ENCODE measurements at regions not wholly inside any gene's neighbourhood (a gene's known extent, or its start where the extent isn't known, plus 50 kb on each side); places are given as distances from the start of the nearest gene placed in this dataset.

- Histone ChIP-seq H3K27me3 (ENCODE audit: control insufficient read depth in 1 of 2, insufficient read depth in 2 of 2, low read length in 2 of 2) (no peaks in the 10 kb centered on the region), H3K4me1 (ENCODE audit: insufficient read depth, low read length) (no peaks in the 10 kb centered on the region), H3K4me3 (ENCODE audit: low read depth in 1 of 2, low read length in 2 of 2) (no peak overlapping the region), H3K27ac (ENCODE audit: low read depth, low read length) (no peak overlapping the region), H3K9ac (ENCODE audit: low read length) (no peak overlapping the region), H3K36me3 (ENCODE audit: insufficient read depth, low read length) (no peaks in the 10 kb centered on the region), H3K9me3 (ENCODE audit: low read length) (no peaks in the 10 kb centered on the region)
These were observed 1381.4 kb upstream of the IGFBP7 start for GRCh38 chr4:58491620-58492019.

GRCh38 chr4:58477950-58478349 is 1367.8 kb upstream of the IGFBP7 start:
- Histone ChIP-seq H3K9ac (ENCODE audit: low read length) (no peak overlapping the region), H3K4me3 (ENCODE audit: low read depth in 1 of 2, low read length in 2 of 2) (no peak overlapping the region), H3K9me3 (ENCODE audit: low read length) (no peaks in the 10 kb centered on the region), H3K36me3 (ENCODE audit: insufficient read depth, low read length) (no peaks in the 10 kb centered on the region), H3K27me3 (ENCODE audit: control insufficient read depth in 1 of 2, insufficient read depth in 2 of 2, low read length in 2 of 2) (no peaks in the 10 kb centered on the region), H3K4me1 (ENCODE audit: insufficient read depth, low read length) (no peaks in the 10 kb centered on the region), H3K27ac (ENCODE audit: low read depth, low read length) (no peak overlapping the region)

- H3K27me3 ChIP-seq (ENCODE audit: control insufficient read depth in 1 of 2, insufficient read depth in 2 of 2, low read length in 2 of 2): no peaks in the 10 kb centered on the region
- H3K9ac ChIP-seq (ENCODE audit: low read length): no peak overlapping the region
- no peaks in the 10 kb centered on the region for H3K36me3 ChIP-seq (ENCODE audit: insufficient read depth, low read length)
- no peak overlapping the region for H3K4me3 ChIP-seq (ENCODE audit: low read depth in 1 of 2, low read length in 2 of 2)
- no peak overlapping the region for H3K27ac ChIP-seq (ENCODE audit: low read depth, low read length)
- H3K4me1 ChIP-seq (ENCODE audit: insufficient read depth, low read length): no peaks in the 10 kb centered on the region
- no peaks in the 10 kb centered on the region for H3K9me3 ChIP-seq (ENCODE audit: low read length)
These were observed 1367.3 kb upstream of the IGFBP7 start for GRCh38 chr4:58477513-58477912.

GRCh38 chr4:58475097-58475496 is 1364.9 kb upstream of the IGFBP7 start:
- H3K27me3 ChIP-seq (ENCODE audit: control insufficient read depth in 1 of 2, insufficient read depth in 2 of 2, low read length in 2 of 2): no peaks in the 10 kb centered on the region
- H3K9me3 ChIP-seq (ENCODE audit: low read length): no peaks in the 10 kb centered on the region
- H3K4me1 ChIP-seq (ENCODE audit: insufficient read depth, low read length): no peaks in the 10 kb centered on the region
- H3K27ac ChIP-seq (ENCODE audit: low read depth, low read length): no peak overlapping the region
- H3K36me3 ChIP-seq (ENCODE audit: insufficient read depth, low read length): no peaks in the 10 kb centered on the region
- H3K4me3 ChIP-seq (ENCODE audit: low read depth in 1 of 2, low read length in 2 of 2): no peak overlapping the region
- H3K9ac ChIP-seq (ENCODE audit: low read length): no peak overlapping the region

- no peaks in the 10 kb centered on the region for H3K9me3 ChIP-seq (ENCODE audit: low read length)
- no peak overlapping the region for H3K27ac ChIP-seq (ENCODE audit: low read depth, low read length)
- H3K4me1 ChIP-seq (ENCODE audit: insufficient read depth, low read length): no peaks in the 10 kb centered on the region
- H3K9ac ChIP-seq (ENCODE audit: low read length): no peak overlapping the region
- H3K27me3 ChIP-seq (ENCODE audit: control insufficient read depth in 1 of 2, insufficient read depth in 2 of 2, low read length in 2 of 2): no peaks in the 10 kb centered on the region
- H3K4me3 ChIP-seq (ENCODE audit: low read depth in 1 of 2, low read length in 2 of 2): no peak overlapping the region
- H3K36me3 ChIP-seq (ENCODE audit: insufficient read depth, low read length): no peaks in the 10 kb centered on the region
These were observed 1354.8 kb upstream of the IGFBP7 start for GRCh38 chr4:58465031-58465430.

- no peaks in the 10 kb centered on the region for H3K36me3 ChIP-seq (ENCODE audit: insufficient read depth, low read length)
- no peak overlapping the region for H3K4me3 ChIP-seq (ENCODE audit: low read depth in 1 of 2, low read length in 2 of 2)
- H3K9me3 ChIP-seq (ENCODE audit: low read length): no peaks in the 10 kb centered on the region
- no peak overlapping the region for H3K9ac ChIP-seq (ENCODE audit: low read length)
- no peaks in the 10 kb centered on the region for H3K27me3 ChIP-seq (ENCODE audit: control insufficient read depth in 1 of 2, insufficient read depth in 2 of 2, low read length in 2 of 2)
- H3K4me1 ChIP-seq (ENCODE audit: insufficient read depth, low read length): no peaks in the 10 kb centered on the region
- no peak overlapping the region for H3K27ac ChIP-seq (ENCODE audit: low read depth, low read length)
These were observed 1346.7 kb upstream of the IGFBP7 start for GRCh38 chr4:58456727-58457384.

- Histone ChIP-seq H3K4me1 (ENCODE audit: insufficient read depth, low read length) (no peaks in the 10 kb centered on the region), H3K9me3 (ENCODE audit: low read length) (no peaks in the 10 kb centered on the region), H3K36me3 (ENCODE audit: insufficient read depth, low read length) (no peaks in the 10 kb centered on the region), H3K27me3 (ENCODE audit: control insufficient read depth in 1 of 2, insufficient read depth in 2 of 2, low read length in 2 of 2) (no peaks in the 10 kb centered on the region), H3K9ac (ENCODE audit: low read length) (no peak overlapping the region), H3K27ac (ENCODE audit: low read depth, low read length) (no peak overlapping the region), H3K4me3 (ENCODE audit: low read depth in 1 of 2, low read length in 2 of 2) (no peak overlapping the region)
These were observed 1343.8 kb upstream of the IGFBP7 start for GRCh38 chr4:58453956-58454355.

- no peaks in the 10 kb centered on the region for H3K4me1 ChIP-seq (ENCODE audit: insufficient read depth, low read length)
- no peak overlapping the region for H3K4me3 ChIP-seq (ENCODE audit: low read depth in 1 of 2, low read length in 2 of 2)
- no peak overlapping the region for H3K27ac ChIP-seq (ENCODE audit: low read depth, low read length)
- no peaks in the 10 kb centered on the region for H3K27me3 ChIP-seq (ENCODE audit: control insufficient read depth in 1 of 2, insufficient read depth in 2 of 2, low read length in 2 of 2)
- no peaks in the 10 kb centered on the region for H3K9me3 ChIP-seq (ENCODE audit: low read length)
- no peak overlapping the region for H3K9ac ChIP-seq (ENCODE audit: low read length)
- H3K36me3 ChIP-seq (ENCODE audit: insufficient read depth, low read length): no peaks in the 10 kb centered on the region
These were observed 1341.5 kb upstream of the IGFBP7 start for GRCh38 chr4:58451707-58452106.

GRCh38 chr4:58435871-58436270 is 1325.7 kb upstream of the IGFBP7 start:
- H3K9ac ChIP-seq (ENCODE audit: low read length): no peak overlapping the region
- no peaks in the 10 kb centered on the region for H3K27me3 ChIP-seq (ENCODE audit: control insufficient read depth in 1 of 2, insufficient read depth in 2 of 2, low read length in 2 of 2)
- no peaks in the 10 kb centered on the region for H3K4me1 ChIP-seq (ENCODE audit: insufficient read depth, low read length)
- no peak overlapping the region for H3K27ac ChIP-seq (ENCODE audit: low read depth, low read length)
- H3K9me3 ChIP-seq (ENCODE audit: low read length): no peaks in the 10 kb centered on the region
- no peaks in the 10 kb centered on the region for H3K36me3 ChIP-seq (ENCODE audit: insufficient read depth, low read length)
- H3K4me3 ChIP-seq (ENCODE audit: low read depth in 1 of 2, low read length in 2 of 2): no peak overlapping the region

- Histone ChIP-seq H3K27ac (ENCODE audit: low read depth, low read length) (no peak overlapping the region), H3K4me3 (ENCODE audit: low read depth in 1 of 2, low read length in 2 of 2) (no peak overlapping the region), H3K4me1 (ENCODE audit: insufficient read depth, low read length) (no peaks in the 10 kb centered on the region), H3K27me3 (ENCODE audit: control insufficient read depth in 1 of 2, insufficient read depth in 2 of 2, low read length in 2 of 2) (no peaks in the 10 kb centered on the region), H3K9me3 (ENCODE audit: low read length) (no peaks in the 10 kb centered on the region), H3K9ac (ENCODE audit: low read length) (no peak overlapping the region), H3K36me3 (ENCODE audit: insufficient read depth, low read length) (no peaks in the 10 kb centered on the region)
These were observed 1303.7 kb upstream of the IGFBP7 start for GRCh38 chr4:58413849-58414248.

GRCh38 chr4:58411904-58412303 is 1301.7 kb upstream of the IGFBP7 start:
- no peaks in the 10 kb centered on the region for H3K9me3 ChIP-seq (ENCODE audit: low read length)
- no peaks in the 10 kb centered on the region for H3K4me1 ChIP-seq (ENCODE audit: insufficient read depth, low read length)
- no peak overlapping the region for H3K27ac ChIP-seq (ENCODE audit: low read depth, low read length)
- H3K4me3 ChIP-seq (ENCODE audit: low read depth in 1 of 2, low read length in 2 of 2): no peak overlapping the region
- no peaks in the 10 kb centered on the region for H3K27me3 ChIP-seq (ENCODE audit: control insufficient read depth in 1 of 2, insufficient read depth in 2 of 2, low read length in 2 of 2)
- H3K36me3 ChIP-seq (ENCODE audit: insufficient read depth, low read length): no peaks in the 10 kb centered on the region
- no peak overlapping the region for H3K9ac ChIP-seq (ENCODE audit: low read length)

- Histone ChIP-seq H3K4me3 (ENCODE audit: low read depth in 1 of 2, low read length in 2 of 2) (no peak overlapping the region), H3K9ac (ENCODE audit: low read length) (no peak overlapping the region), H3K27me3 (ENCODE audit: control insufficient read depth in 1 of 2, insufficient read depth in 2 of 2, low read length in 2 of 2) (no peaks in the 10 kb centered on the region), H3K27ac (ENCODE audit: low read depth, low read length) (no peak overlapping the region), H3K4me1 (ENCODE audit: insufficient read depth, low read length) (no peaks in the 10 kb centered on the region), H3K9me3 (ENCODE audit: low read length) (no peaks in the 10 kb centered on the region), H3K36me3 (ENCODE audit: insufficient read depth, low read length) (no peaks in the 10 kb centered on the region)
These were observed 1296.6 kb upstream of the IGFBP7 start for GRCh38 chr4:58406762-58407161.

All from muscle layer of colon (tissue), 2 donors.